ENCODE measurements at regions not wholly inside any gene's neighbourhood (a gene's known extent, or its start where the extent isn't known, plus 50 kb on each side); places are given as distances from the start of the nearest gene placed in this dataset.

GRCh38 chr2:207260947-207261346 is 95.2 kb upstream of the KLF7 start:
- no peak overlapping the region for H3K27ac ChIP-seq (ENCODE audit: low read length in 2 of 2)
- TF ChIP-seq EZH2 (IDR thresholded peaks at IDR 0.05; ENCODE audit: borderline replicate concordance, insufficient read depth, low read depth, low read length, poor library complexity, severe bottlenecking) (no peak), CTCF (IDR thresholded peaks at IDR 0.05) (no peak)
- DNase-seq (no peak), ATAC-seq (ENCODE audit: low read depth) (no peak)
- no peak overlapping the region for H2AFZ ChIP-seq (ENCODE audit: insufficient read depth, low read depth, low read length, poor library complexity, severe bottlenecking)
- H3K36me3 ChIP-seq (replicated peaks in 1 of 2; ENCODE audit: control extremely low read depth in 1 of 2, control insufficient read depth in 1 of 2, extremely low read depth in 1 of 2, insufficient read depth in 2 of 2, low read length in 1 of 2), result no peaks in the 10 kb centered on the region
- peaks cover 0 to 3% of the 10 kb centered on the region in 2 donors for H3K4me1 ChIP-seq (ENCODE audit: control insufficient read depth in 2 of 2, insufficient read depth in 2 of 2, low read length in 2 of 2)
- no peaks in the 10 kb centered on the region for H3K79me2 ChIP-seq (ENCODE audit: control insufficient read depth, insufficient read depth, low read length)
- no peaks in the 10 kb centered on the region for H3K9me3 ChIP-seq (ENCODE audit: control extremely low read depth in 1 of 3, control insufficient read depth in 2 of 3, insufficient read depth in 1 of 3, low read length in 2 of 3)
- ChIA-PET POLR2A (no interaction called here), CTCF (interaction anchor here (1.1 kb wide), 1 partner anchor 460 kb away, joined by 3 read pairs; no protein-coding TSS in a partner anchor)
- no peaks in the 10 kb centered on the region for H4K20me1 ChIP-seq (ENCODE audit: control insufficient read depth, insufficient read depth, low read length, poor library complexity, severe bottlenecking)
- H3K4me3 Mint-ChIP-seq, result no peak overlapping the region
- no peak overlapping the region for H3K9ac ChIP-seq (ENCODE audit: low read length)
- H3K27me3 Mint-ChIP-seq, result peaks cover 14% of the 10 kb centered on the region
- peaks cover 2% of the 10 kb centered on the region for H3K4me1 Mint-ChIP-seq
- H3K4me3 ChIP-seq (ENCODE audit: control extremely low read depth in 1 of 5, extremely low read depth in 1 of 5, insufficient read depth in 1 of 5, low read depth in 2 of 5, low read length in 4 of 5), result no peak overlapping the region
- WGBS (ENCODE audit: insufficient coverage), result 97% methylated on average over 2 of the region's 4 CpGs
- H3K9me3 Mint-ChIP-seq (ENCODE audit: insufficient read depth), result no peaks in the 10 kb centered on the region
- H3K4me2 ChIP-seq (replicated peaks; ENCODE audit: low read depth, low read length, poor library complexity, severe bottlenecking), result no peak overlapping the region
- H3K27ac Mint-ChIP-seq, result no peak overlapping the region
- intact Hi-C loops (cut with micrococcal nuclease), result no loop called here
- peaks cover 0 to 6% (median 0%) of the 10 kb centered on the region in 4 experiments for H3K27me3 ChIP-seq (replicated peaks in 1 of 4; ENCODE audit: control extremely low read depth in 1 of 4, control insufficient read depth in 3 of 4, insufficient read depth in 4 of 4, low read length in 3 of 4)

- Histone ChIP-seq H2AFZ (ENCODE audit: insufficient read depth, low read depth, low read length, poor library complexity, severe bottlenecking) (no peak overlapping the region), H3K4me1 (ENCODE audit: control insufficient read depth in 2 of 2, insufficient read depth in 2 of 2, low read length in 2 of 2) (peaks cover 0 to 4% of the 10 kb centered on the region in 2 donors), H3K4me3 (ENCODE audit: control extremely low read depth in 1 of 5, extremely low read depth in 1 of 5, insufficient read depth in 1 of 5, low read depth in 2 of 5, low read length in 4 of 5) (no peak overlapping the region), H3K9me3 (ENCODE audit: control extremely low read depth in 1 of 3, control insufficient read depth in 2 of 3, insufficient read depth in 1 of 3, low read length in 2 of 3) (no peaks in the 10 kb centered on the region), H3K36me3 (replicated peaks in 1 of 2; ENCODE audit: control extremely low read depth in 1 of 2, control insufficient read depth in 1 of 2, extremely low read depth in 1 of 2, insufficient read depth in 2 of 2, low read length in 1 of 2) (no peaks in the 10 kb centered on the region), H3K27me3 (replicated peaks in 1 of 4; ENCODE audit: control extremely low read depth in 1 of 4, control insufficient read depth in 3 of 4, insufficient read depth in 4 of 4, low read length in 3 of 4) (peaks cover 0 to 1% (median 0%) of the 10 kb centered on the region in 4 experiments), H3K27ac (ENCODE audit: low read length in 2 of 2) (no peak overlapping the region), H3K9ac (ENCODE audit: low read length) (no peak overlapping the region), H4K20me1 (ENCODE audit: control insufficient read depth, insufficient read depth, low read length, poor library complexity, severe bottlenecking) (no peaks in the 10 kb centered on the region), H3K4me2 (replicated peaks; ENCODE audit: low read depth, low read length, poor library complexity, severe bottlenecking) (no peak overlapping the region), H3K79me2 (ENCODE audit: control insufficient read depth, insufficient read depth, low read length) (no peaks in the 10 kb centered on the region)
- no peak for ATAC-seq (ENCODE audit: low read depth)
- Mint-ChIP-seq H3K4me3 (no peak overlapping the region), H3K9me3 (ENCODE audit: insufficient read depth) (no peaks in the 10 kb centered on the region), H3K4me1 (peaks cover 8% of the 10 kb centered on the region), H3K27ac (no peak overlapping the region), H3K27me3 (peaks cover 4% of the 10 kb centered on the region)
- DNase-seq, result no peak
- ChIA-PET POLR2A (no interaction called here), CTCF (no interaction called here)
- WGBS (ENCODE audit: insufficient coverage), result no CpG with 5 or more reads among the region's 2 CpGs
- TF ChIP-seq EZH2 (IDR thresholded peaks at IDR 0.05; ENCODE audit: borderline replicate concordance, insufficient read depth, low read depth, low read length, poor library complexity, severe bottlenecking), result no peak
- no peak for TF ChIP-seq CTCF (IDR thresholded peaks at IDR 0.05)
- intact Hi-C loops (cut with micrococcal nuclease), result no loop called here
These were observed 98.6 kb upstream of the KLF7 start for GRCh38 chr2:207264310-207264709.

Data from B cell (primary cell).